ENCODE measurements at regions not wholly inside any gene's neighbourhood (a gene's known extent, or its start where the extent isn't known, plus 50 kb on each side); places are given as distances from the start of the nearest gene placed in this dataset.

- Histone ChIP-seq H3K4me3 (no peak overlapping the region), H3K9ac (no peak overlapping the region), H3K4me1 (ENCODE audit: insufficient read depth) (no peaks in the 10 kb centered on the region), H2AFZ (no peak overlapping the region), H4K20me1 (ENCODE audit: insufficient read depth) (no peaks in the 10 kb centered on the region), H3K27me3 (replicated peaks; ENCODE audit: insufficient read depth) (no peaks in the 10 kb centered on the region), H3K9me3 (ENCODE audit: low read depth) (no peaks in the 10 kb centered on the region), H3K9me2 (ENCODE audit: insufficient read depth) (no peaks in the 10 kb centered on the region), H3K4me2 (ENCODE audit: unreplicated experiment) (no peak overlapping the region), H3K79me2 (ENCODE audit: insufficient read depth) (no peaks in the 10 kb centered on the region), H3K36me3 (ENCODE audit: low read depth) (no peaks in the 10 kb centered on the region), H3F3A (ENCODE audit: insufficient read depth) (no peaks in the 10 kb centered on the region), H3K27ac (no peak overlapping the region)
- in situ Hi-C loops (cut with MboI), result loop anchor here (25.0 kb wide), 2 partner anchors 552 to 1277 kb away; no protein-coding TSS in a partner anchor
- WGBS, 2 experiments (ENCODE audit: low coverage in 1 of 2, low lambda C conversion rate in 2 of 2, missing lambda C conversion rate in 2 of 2), result 49% methylated on average over 5 of the region's 5 CpGs
- no peak for DNase-seq
- no peak for TF ChIP-seq EZH2 (IDR thresholded peaks at IDR 0.05; ENCODE audit: insufficient read depth, poor library complexity, severe bottlenecking)
- no peak for TF ChIP-seq EZH2phosphoT487 (IDR thresholded peaks at IDR 0.05; ENCODE audit: insufficient read depth, low read depth)
Observed at GRCh38 chr11:24389575-24389974, 107.3 kb upstream of the LUZP2 start.

GRCh38 chr11:24390016-24390415 is 106.8 kb upstream of the LUZP2 start:
- H3K27me3 ChIP-seq (replicated peaks; ENCODE audit: insufficient read depth), result no peaks in the 10 kb centered on the region; the same call in 1 of the 2 replicates
- in situ Hi-C loops (cut with MboI), result loop anchor here (25.0 kb wide), 2 partner anchors 553 to 1278 kb away; no protein-coding TSS in a partner anchor
- H4K20me1 ChIP-seq (ENCODE audit: insufficient read depth), result no peaks in the 10 kb centered on the region
- H3K36me3 ChIP-seq (ENCODE audit: low read depth), result no peaks in the 10 kb centered on the region
- no peak overlapping the region for H3K27ac ChIP-seq
- no peak for DNase-seq
- no peak overlapping the region for H3K9ac ChIP-seq
- TF ChIP-seq EZH2phosphoT487 (IDR thresholded peaks at IDR 0.05; ENCODE audit: insufficient read depth, low read depth), result no peak
- H3K4me2 ChIP-seq (ENCODE audit: unreplicated experiment), result no peak overlapping the region
- no peak overlapping the region for H3K4me3 ChIP-seq
- no peaks in the 10 kb centered on the region for H3F3A ChIP-seq (ENCODE audit: insufficient read depth)
- no peaks in the 10 kb centered on the region for H3K79me2 ChIP-seq (ENCODE audit: insufficient read depth)
- no peak overlapping the region for H2AFZ ChIP-seq
- no peaks in the 10 kb centered on the region for H3K4me1 ChIP-seq (ENCODE audit: insufficient read depth)
- no peaks in the 10 kb centered on the region for H3K9me3 ChIP-seq (ENCODE audit: low read depth)
- H3K9me2 ChIP-seq (ENCODE audit: insufficient read depth), result no peaks in the 10 kb centered on the region
- WGBS, 2 experiments (ENCODE audit: low coverage in 1 of 2, low lambda C conversion rate in 2 of 2, missing lambda C conversion rate in 2 of 2), result 45% methylated on average over 5 of the region's 5 CpGs

GRCh38 chr11:24390762-24391161 is 106.1 kb upstream of the LUZP2 start:
- Histone ChIP-seq H3K4me2 (ENCODE audit: unreplicated experiment) (no peak overlapping the region), H3K27ac (no peak overlapping the region), H3K79me2 (ENCODE audit: insufficient read depth) (no peaks in the 10 kb centered on the region), H3K9me2 (ENCODE audit: insufficient read depth) (no peaks in the 10 kb centered on the region), H3K4me3 (no peak overlapping the region), H3K36me3 (ENCODE audit: low read depth) (no peaks in the 10 kb centered on the region), H2AFZ (no peak overlapping the region), H3K4me1 (ENCODE audit: insufficient read depth) (no peaks in the 10 kb centered on the region), H3K9ac (no peak overlapping the region), H3K27me3 (replicated peaks; ENCODE audit: insufficient read depth) (no peaks in the 10 kb centered on the region; the same call in 1 of the 2 replicates), H3F3A (ENCODE audit: insufficient read depth) (no peaks in the 10 kb centered on the region), H3K9me3 (ENCODE audit: low read depth) (no peaks in the 10 kb centered on the region), H4K20me1 (ENCODE audit: insufficient read depth) (no peaks in the 10 kb centered on the region)
- in situ Hi-C loops (cut with MboI), result loop anchor here (25.0 kb wide), 2 partner anchors 553 to 1278 kb away; no protein-coding TSS in a partner anchor
- 21 to 32% methylated on average over 1 of the region's 1 CpG for WGBS, 2 experiments (ENCODE audit: low coverage in 1 of 2, low lambda C conversion rate in 2 of 2, missing lambda C conversion rate in 2 of 2)
- no peak for TF ChIP-seq EZH2 (IDR thresholded peaks at IDR 0.05; ENCODE audit: insufficient read depth, poor library complexity, severe bottlenecking)
- TF ChIP-seq EZH2phosphoT487 (IDR thresholded peaks at IDR 0.05; ENCODE audit: insufficient read depth, low read depth), result no peak
- no peak for DNase-seq

GRCh38 chr11:24391167-24391566 is 105.7 kb upstream of the LUZP2 start:
- H3K9me2 ChIP-seq (ENCODE audit: insufficient read depth), result no peaks in the 10 kb centered on the region
- H3K4me1 ChIP-seq (ENCODE audit: insufficient read depth), result no peaks in the 10 kb centered on the region
- no peaks in the 10 kb centered on the region; the same call in 1 of the 2 replicates for H3K27me3 ChIP-seq (replicated peaks; ENCODE audit: insufficient read depth)
- no peak overlapping the region for H3K27ac ChIP-seq
- TF ChIP-seq EZH2phosphoT487 (IDR thresholded peaks at IDR 0.05; ENCODE audit: insufficient read depth, low read depth), result no peak
- no peak for TF ChIP-seq EZH2 (IDR thresholded peaks at IDR 0.05; ENCODE audit: insufficient read depth, poor library complexity, severe bottlenecking)
- H3K9me3 ChIP-seq (ENCODE audit: low read depth), result no peaks in the 10 kb centered on the region
- H3K9ac ChIP-seq, result no peak overlapping the region
- H3F3A ChIP-seq (ENCODE audit: insufficient read depth), result no peaks in the 10 kb centered on the region
- H2AFZ ChIP-seq, result no peak overlapping the region
- H3K4me2 ChIP-seq (ENCODE audit: unreplicated experiment), result no peak overlapping the region
- no peaks in the 10 kb centered on the region for H3K79me2 ChIP-seq (ENCODE audit: insufficient read depth)
- no peak overlapping the region for H3K4me3 ChIP-seq
- peak; percentile 66 for DNase-seq
- in situ Hi-C loops (cut with MboI), result loop anchor here (25.0 kb wide), 2 partner anchors 554 to 1279 kb away; no protein-coding TSS in a partner anchor
- no peaks in the 10 kb centered on the region for H4K20me1 ChIP-seq (ENCODE audit: insufficient read depth)
- 40 to 41% methylated on average over 3 of the region's 3 CpGs for WGBS, 2 experiments (ENCODE audit: low coverage in 1 of 2, low lambda C conversion rate in 2 of 2, missing lambda C conversion rate in 2 of 2)
- no peaks in the 10 kb centered on the region for H3K36me3 ChIP-seq (ENCODE audit: low read depth)

Data from GM23248 (cell line).